NCI-H2196 (cell line): ENCODE measurements at regions not wholly inside any gene's neighbourhood (a gene's known extent, or its start where the extent isn't known, plus 50 kb on each side); places are given as distances from the start of the nearest gene placed in this dataset.
"Not testable (repeated sequence)": the region's sequence is repeated elsewhere in the genome, so short reads cannot be mapped to it uniquely, and the experiment has no call there.

Source experiments
- DNase-seq: peaks from one replicate; lab custom pipeline; 2025; ENCODE audit not compliant: unreplicated experiment; lab: John Stamatoyannopoulos, UW

DNA sequence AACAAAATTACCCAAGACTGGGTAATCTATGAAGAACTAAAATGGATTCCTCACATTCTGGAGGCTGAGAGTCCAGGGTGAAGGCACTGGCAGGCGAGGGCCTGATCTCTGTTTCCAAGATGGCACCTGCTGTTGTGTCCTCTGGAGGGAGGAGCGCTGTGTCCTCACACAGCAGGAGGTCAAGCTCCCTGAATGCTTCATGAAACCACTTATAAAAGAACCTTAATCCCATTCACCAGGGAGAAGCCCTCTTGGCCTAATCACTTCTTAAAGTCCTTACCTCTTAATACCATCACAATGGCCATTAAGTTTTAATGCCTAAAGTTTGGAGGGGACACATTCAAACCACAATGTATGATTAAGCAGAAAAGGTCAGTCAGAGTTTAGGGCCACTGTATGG lies 172.4 kb downstream of the EMP1 start:
- peak; percentile 2 for DNase-seq

DNA sequence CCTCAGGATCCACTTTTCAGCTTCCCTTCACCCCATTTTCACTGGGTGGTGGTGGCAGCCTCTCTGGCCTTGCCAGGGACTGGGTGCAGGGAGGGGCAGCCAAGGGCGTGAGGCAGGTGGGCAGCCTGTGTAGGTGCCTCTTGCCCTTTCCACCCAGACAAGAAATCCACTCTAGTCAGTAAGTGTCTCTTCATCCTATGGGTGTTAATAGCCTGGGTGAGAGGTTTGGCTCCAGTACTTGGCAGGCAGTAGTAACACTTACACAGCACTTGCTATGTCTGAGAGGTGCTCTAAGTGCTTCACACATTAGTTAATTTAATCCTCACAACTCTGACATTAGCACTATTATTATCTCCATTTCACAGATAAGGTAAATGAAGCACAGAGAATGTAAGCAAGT lies 171.9 kb downstream of the EMP1 start:
- no peak for DNase-seq

DNA sequence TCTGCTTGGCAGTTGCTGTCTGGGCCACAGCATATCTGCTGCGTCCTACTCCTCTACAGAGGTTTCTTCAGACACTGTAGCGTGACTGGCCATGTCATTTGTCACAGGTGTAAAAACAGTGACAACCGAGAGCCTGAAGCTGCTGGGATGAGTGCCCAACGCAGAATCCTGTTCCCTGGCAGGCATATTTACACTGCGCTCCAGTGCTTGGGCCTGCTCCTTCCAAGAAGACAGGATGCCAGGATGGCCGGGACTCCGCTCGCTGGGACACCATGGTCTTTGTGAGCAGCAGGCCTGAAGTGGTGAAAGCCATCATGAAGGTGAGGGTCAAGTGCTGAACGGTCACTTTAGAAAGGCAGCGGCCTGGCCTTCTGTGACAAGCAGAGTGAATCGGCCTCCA lies 171.4 kb downstream of the EMP1 start:
- DNase-seq: no peak

DNA sequence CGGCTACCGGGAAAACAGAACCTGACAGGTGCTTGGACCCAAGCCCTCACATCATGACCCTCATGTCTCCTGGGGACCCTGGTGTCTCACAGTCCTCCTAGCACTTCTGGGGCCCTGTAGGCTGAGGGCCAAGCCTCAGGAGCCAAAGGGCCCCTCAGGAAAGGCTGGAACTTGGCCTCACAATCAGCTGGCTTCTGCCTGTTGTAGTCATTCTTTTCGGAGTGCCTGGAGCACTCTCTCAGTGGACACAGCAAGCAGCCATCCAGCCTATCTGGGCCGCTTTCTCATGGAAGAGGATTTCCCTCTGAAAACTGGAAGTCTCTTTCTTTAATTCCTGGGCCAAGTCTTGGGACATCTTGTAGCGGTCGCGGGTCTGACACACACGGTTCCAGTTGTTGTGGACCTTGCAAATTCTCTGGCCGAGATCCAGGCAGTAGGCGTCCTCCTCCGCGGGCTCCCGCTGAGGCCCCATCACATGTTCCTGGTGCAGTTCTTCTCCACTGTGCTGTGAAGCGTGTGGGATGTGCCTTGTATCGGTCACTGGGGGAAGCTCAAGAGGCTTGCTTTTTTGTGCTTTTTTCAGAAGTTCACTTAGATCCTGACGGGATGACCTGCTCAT lies 169.3 kb downstream of the EMP1 start:
- no peak for DNase-seq

DNA sequence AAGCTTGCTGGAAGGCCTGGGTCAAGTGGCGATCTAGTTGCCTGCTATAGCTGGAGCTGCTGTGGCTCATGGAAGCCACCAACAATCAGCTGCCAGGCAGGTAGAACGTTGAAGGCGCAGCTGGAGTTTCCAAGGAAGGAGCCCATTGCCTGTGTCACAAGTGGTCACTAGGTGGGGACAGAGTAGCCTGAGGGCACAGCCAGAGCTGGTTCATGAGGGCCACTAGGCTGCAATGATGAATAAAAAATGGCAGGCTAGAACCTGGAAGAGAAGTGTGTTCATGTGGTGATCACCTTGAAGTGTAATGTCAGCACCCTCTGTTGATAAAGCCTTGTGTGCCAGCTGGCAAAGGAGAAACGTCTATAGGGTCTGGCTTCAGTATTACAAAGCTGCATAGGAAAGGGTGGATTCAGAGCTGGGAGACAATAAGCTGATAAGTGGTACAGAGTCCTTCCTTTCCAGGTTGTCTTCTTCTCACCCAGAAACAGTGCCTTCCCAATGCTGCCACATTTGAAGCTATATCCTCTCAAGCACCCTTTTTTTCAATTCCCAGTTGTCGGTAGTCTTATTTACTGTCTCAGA lies 165.8 kb downstream of the EMP1 start:
- DNase-seq: peak; percentile 34

DNA sequence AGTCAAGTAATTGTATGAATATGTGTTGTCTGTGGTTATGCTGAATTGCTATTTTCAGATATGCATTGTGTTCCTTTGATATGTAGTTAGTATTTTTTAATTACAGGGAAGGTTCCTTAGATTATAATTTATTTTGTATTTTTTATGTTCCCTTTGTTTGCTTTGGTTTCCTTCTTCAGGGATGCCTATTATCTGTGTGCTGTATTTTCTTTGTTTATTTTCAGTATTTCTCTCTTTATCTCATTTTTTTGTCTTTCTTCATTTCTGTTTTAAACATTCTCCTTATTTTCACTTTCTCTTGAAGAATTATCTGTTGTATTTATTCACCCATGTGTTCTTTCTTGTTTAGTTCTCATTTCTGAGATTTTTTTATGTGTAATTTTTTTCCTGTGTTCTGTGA lies 163.1 kb downstream of the EMP1 start:
- no peak for DNase-seq

DNA sequence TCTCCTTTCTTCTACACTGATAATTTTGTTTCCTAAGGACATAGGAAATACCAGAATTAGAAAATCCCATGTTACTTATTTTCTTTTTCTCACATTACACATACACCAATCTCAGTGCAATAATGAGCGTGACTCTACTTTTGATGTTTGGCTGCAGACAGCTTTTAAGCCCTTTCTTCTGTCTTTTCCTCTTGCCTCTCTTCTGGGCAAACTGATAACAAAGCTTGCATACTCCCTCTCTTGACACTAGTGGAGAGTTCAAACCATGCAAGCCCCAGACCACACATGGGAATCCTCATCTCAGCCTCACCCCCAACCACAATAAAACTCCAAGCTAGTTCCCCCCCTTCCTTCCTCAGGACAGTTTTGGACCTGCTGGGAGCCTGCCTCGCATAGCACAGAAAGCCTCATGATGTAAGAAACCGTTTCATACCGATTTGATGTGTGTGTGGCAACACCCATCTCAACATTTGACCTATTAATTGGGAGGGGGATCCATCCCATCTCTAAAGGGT lies 161.9 kb downstream of the EMP1 start:
- DNase-seq: no peak

DNA sequence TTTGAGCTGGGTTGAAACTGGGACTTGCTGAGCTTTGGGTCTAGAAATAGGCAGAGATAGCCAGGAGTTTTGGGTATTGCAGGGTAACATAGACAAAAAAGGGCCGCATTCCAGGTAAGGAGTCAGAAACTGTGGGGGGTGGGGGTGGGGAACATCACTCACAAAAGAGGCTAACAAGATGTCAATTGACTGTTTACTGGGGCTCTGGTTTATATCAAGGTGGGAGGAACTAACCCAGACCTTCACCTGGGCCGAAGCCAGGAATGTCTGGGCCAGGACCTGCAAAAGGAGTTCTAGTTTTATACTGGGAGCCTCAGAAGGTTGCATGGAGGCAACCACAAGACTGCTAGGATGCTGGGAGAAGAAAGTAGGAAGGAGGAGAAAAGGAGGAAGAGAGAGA lies 154.4 kb downstream of the EMP1 start:
- DNase-seq: no peak

DNA sequence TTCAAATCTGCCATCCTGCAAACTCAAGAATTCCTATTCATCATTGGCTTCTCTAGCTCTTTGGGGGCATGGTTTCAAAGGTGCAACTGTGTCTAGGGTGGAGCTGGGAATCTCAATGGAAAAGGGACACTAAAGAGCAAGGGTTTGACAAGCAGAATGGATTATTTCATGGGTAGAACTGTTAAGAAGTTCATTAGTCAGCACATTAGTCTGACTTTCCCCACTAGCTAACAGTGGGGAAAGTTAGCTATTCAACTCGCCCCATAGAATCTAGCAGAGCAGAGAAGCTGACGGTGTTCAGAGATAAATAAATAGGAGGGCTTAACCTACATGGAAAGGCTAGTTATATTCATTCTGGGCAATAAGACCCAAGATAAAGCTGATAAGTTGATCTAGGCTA lies 153.9 kb downstream of the EMP1 start:
- DNase-seq: no peak

DNA sequence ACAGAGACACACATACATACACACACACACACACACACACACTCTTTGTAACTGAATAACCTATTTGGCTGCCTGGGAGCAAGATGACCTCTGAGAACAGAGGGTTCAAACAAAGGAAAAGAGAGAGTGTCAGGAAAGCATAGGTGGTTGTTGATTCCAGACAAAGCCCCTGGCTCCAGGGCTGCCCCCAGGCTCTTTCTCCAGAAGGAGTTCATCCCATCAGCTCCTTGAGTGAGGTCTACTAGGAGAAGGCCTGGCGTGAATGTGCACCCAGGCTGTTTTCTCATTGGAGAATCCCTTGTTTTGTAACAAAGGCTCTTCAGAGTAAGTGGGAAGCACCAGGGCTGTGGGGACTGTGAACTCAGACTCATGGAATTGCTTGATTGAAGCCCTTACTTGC lies 151.9 kb downstream of the EMP1 start:
- DNase-seq: no peak

DNA sequence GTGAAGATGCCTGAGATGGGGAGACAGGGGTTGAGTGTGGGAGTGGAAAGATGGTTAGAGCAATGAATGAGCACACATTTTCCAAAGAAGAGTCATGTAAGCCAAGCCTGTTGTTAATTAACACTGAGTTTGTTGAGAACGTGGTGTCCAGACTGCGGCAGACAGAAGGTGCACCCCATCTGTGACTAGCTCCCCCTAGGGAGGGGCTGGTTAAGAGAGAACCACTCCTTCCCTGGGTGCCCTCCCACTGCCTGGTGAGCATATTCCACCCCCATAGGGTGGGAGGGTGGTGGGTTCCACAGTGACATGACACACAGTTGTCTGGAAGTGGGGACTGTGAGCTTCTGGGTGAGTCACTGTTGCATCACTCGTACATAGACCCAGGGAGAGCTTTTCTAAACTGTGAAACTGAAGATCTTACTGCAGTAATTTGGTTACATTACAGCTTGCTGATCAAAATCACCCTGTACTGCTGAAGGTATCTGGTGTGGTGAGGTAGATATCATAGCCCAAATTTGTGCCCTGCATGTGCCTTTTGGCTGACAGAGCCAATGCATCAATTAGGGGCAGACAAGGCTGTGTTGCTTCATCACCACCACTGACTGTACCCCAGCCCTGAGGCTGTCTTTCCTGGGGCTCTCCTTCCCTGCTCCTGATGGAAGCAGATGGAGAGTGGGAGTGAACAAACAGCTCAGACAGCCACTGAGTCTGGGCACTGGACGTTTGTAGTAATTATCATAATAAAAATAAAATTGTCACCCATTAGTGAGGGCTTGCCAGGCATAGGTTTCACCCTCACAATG lies 150.9 kb downstream of the EMP1 start:
- DNase-seq: no peak

DNA sequence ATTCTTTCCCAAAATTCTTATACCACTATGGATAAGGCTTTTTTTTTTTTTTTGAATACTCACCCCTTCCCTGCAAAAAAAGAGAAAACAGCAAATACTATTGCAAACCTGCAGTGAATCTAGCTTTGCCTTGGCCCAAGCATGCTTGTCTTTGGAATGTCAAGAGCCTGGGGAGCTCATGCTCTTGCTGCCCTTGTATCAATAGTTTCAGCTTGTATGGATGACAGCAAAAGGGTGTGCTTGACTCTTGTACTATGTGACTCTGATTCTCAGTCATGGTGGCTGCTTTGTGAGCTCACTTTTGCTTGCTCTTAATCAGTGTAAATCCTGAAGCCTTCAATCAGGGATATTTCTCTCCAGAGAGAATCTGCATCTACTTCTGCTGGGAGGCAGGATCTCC lies 149.2 kb downstream of the EMP1 start:
- no peak for DNase-seq

DNA sequence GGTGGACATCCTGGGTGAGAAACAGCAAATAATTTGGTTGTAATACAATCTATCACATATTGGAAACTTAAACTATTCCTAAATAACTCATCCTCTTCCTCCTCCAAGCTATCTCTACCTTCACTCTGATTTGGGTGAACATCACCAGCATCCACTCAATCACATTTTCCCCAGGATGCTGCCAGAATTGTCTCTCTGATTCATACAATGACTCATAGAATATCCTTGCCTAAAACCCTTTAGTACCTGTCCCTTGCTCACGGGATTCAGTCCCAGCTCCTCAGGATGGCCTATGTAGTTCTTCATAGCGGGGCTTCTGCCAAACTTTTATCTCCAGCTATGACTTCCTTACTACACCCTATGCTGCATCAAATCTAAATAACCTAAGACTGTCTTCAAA lies 146.8 kb downstream of the EMP1 start:
- no peak for DNase-seq

DNA sequence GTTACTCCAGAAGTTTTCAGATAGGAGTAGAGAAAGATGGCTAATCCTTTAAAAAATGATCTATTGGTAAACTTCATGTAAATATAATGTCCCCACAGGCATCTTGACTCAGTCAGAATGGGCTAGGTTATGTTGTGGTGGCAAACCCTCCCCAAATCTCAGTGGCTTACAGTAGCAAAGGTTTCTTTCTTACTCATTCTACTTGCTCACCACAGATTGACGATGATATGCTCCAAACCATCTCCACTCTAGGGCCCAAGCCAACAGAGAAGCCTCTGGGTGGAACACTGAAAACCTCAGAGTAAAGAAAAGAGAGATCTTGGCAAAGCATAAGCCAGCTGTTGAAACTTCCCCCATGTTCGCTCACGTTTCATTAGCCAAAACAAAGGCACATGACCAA lies 146.4 kb downstream of the EMP1 start:
- no peak for DNase-seq

DNA sequence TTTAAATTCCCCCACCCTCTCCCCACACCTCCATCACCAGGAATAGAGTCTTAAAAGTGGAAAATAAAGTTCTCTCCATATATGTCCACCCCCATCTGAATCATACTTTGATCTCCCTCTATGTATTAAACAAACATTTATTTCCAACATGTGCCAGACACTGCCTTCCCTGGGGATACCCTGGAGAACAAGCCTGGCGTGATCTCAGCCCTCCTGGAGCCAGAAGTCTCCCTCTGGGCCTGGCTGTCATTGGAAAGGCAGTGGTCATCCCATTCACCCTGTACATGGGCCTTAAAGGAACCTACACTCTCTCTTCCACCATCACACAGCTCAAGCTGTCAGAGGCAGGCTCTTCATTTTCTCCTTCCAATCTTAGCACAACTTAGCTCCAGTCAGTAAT lies 143.6 kb downstream of the EMP1 start:
- no peak for DNase-seq

DNA sequence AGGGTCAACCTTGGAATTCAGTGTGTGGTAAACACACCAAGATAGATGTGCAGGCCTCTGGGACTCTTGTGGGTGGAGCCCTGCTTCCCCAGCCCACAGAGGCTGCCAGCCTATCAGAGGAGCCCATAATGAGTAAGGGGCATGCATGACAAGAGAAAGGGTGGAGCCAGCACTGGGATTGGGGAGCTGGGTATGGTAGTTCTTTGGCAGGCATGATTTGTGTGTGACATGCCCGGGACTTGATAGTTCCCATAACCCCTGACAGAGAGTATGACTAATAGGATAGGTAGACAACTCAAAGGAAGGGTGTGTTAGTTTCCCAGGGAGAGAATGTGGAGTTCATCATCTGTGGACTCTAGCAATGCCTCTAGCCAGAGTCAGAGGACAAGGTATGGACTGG lies 143.0 kb downstream of the EMP1 start:
- DNase-seq: no peak

DNA sequence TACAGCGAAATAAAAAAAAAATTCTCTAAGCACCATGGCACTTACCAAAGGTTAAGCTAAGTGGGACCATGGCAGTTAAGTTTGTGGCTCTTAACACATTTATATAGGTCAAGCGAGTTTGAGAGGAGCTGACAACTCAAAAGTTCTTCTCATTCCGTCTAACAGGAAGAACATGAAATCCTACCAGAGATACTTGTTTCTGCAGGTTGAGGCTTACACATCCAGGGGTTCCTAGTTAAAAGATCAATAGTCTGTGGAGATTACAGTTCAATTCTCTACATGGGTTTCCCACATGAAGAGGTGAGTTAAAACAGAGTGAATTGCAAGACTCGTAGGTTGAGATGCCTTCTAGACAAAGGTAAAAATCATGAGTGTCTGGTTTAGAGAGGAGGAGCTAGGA lies 142.6 kb downstream of the EMP1 start:
- DNase-seq: no peak

DNA sequence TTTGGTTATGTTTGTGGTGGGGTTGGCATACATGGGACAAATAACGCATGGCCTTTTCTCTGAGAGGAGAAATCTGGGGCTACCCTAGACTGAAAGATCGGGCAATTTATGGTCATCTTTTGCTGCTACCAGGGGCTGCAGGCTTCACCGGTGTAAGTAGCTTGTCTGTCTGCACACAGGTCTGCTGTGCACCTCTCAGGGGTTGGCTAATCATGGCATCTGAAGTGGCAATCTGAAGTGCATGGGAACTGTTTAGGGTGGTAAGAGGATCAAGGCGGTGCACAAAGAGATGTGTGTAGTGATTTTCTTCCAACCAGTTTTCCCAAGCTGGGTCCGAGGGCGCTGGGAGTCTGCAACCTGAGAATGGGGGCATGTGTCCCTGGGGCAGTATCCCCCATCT lies 141.3 kb downstream of the EMP1 start:
- DNase-seq: no peak

DNA sequence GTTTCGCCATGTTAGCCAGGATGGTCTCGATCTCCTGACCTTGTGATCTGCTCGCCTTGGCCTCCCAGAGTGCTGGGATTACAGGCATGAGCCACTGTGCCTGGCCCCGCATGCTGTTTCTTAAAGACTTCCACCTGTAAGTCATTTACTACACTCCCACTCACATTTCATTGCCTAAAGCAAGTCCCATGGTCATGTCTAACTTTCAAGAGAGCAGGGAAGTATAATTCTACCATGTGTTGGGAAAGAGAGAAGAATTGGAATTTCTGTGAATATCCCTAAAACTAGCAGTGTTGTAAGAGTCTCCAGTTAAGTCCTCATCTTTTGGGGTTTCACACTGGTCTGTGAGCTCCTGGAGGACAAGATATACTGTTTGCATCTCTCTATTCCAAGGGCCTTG lies 139.7 kb downstream of the EMP1 start:
- no peak for DNase-seq

DNA sequence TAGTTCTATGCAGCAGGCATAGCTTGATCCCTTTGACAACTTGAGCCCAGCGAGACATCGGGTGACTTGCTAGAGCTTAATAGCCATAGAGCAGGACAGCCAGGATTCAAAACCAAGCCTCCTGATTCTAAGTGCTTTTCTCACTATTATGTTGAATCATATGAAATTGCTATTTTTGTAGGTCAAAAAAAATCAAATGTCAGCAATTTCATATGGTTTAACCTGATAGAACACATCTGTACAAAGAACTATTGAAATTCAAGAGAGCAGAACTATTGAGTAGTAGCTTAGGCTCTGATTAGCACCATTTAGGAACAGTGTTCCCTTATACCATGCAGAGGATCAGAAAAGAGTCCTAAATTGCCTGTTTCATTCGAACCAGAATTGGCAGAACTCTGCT lies 132.0 kb downstream of the EMP1 start:
- no peak for DNase-seq

DNA sequence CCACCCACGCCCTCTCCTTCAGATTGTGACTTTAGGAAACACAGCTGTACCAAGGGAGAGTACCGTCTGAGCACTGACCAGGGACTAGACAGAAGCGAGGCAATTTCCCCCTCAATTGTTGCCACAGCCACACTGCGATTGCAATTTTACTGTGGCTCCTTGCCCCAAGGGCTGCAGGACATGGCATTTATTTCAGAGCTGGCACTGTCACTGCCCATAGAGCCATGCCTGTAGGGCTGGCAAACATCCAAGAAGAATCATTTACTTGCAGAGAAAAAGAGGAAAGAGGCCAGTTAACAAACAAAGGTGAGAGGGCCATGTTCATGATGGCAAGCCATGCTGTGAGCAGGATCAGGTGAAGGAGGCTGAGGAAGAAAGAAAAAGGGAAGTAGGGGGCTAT lies 129.6 kb downstream of the EMP1 start:
- DNase-seq: peak; percentile 14

DNA sequence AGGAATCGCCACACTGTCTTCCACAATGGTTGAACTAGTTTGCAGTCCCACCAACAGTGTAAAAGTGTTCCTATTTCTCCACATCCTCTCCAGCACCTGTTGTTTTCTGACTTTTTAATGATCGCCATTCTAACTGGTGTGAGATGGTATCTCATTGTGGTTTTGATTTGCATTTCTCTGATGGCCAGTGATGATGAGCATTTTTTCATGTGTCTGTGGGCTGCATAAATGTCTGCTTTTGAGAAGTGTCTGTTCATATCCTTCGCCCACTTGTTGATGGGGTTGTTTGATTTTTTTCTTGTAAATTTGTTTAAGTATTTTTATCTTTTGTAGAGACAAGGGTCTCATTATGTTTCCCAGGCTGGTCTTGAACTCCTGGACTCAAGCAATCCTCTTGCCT lies 128.5 kb downstream of the EMP1 start:
- DNase-seq: not testable (repeated sequence)
